ENCODE measurements at regions not wholly inside any gene's neighbourhood (a gene's known extent, or its start where the extent isn't known, plus 50 kb on each side); places are given as distances from the start of the nearest gene placed in this dataset.

- H3K9me3 Mint-ChIP-seq, result no peaks in the 10 kb centered on the region
- peaks cover 37% of the 10 kb centered on the region for H3K4me1 Mint-ChIP-seq
- peaks cover 8% of the 10 kb centered on the region for H3K27me3 Mint-ChIP-seq (ENCODE audit: low read depth)
- H3K4me3 Mint-ChIP-seq, result no peak overlapping the region
- TF ChIP-seq CTCF (conservative IDR thresholded peaks at IDR 0.05), result no peak
- H3K36me3 Mint-ChIP-seq (ENCODE audit: low read depth), result no peaks in the 10 kb centered on the region
- no peak for DNase-seq (ENCODE audit: low read depth, low spot score)
- no peak overlapping the region for H3K27ac Mint-ChIP-seq (ENCODE audit: unreplicated experiment)
These were observed 238.7 kb downstream of the BMP7 start for GRCh38 chr20:57027777-57028176.

GRCh38 chr20:57030611-57031600 is 235.5 kb downstream of the BMP7 start:
- Mint-ChIP-seq H3K4me3 (no peak overlapping the region), H3K9me3 (no peaks in the 10 kb centered on the region), H3K27me3 (ENCODE audit: low read depth) (peaks cover 20% of the 10 kb centered on the region), H3K36me3 (ENCODE audit: low read depth) (no peaks in the 10 kb centered on the region), H3K4me1 (peaks cover 27% of the 10 kb centered on the region), H3K27ac (ENCODE audit: unreplicated experiment) (no peak overlapping the region)
- TF ChIP-seq CTCF (conservative IDR thresholded peaks at IDR 0.05), result peak; percentile 13
- DNase-seq (ENCODE audit: low read depth, low spot score), result no peak

GRCh38 chr20:57031867-57032355 is 234.5 kb downstream of the BMP7 start:
- Mint-ChIP-seq H3K36me3 (ENCODE audit: low read depth) (no peaks in the 10 kb centered on the region), H3K27ac (ENCODE audit: unreplicated experiment) (no peak overlapping the region), H3K4me3 (no peak overlapping the region), H3K9me3 (no peaks in the 10 kb centered on the region), H3K27me3 (ENCODE audit: low read depth) (peaks cover 28% of the 10 kb centered on the region), H3K4me1 (peaks cover 25% of the 10 kb centered on the region)
- no peak for DNase-seq (ENCODE audit: low read depth, low spot score)
- no peak for TF ChIP-seq CTCF (conservative IDR thresholded peaks at IDR 0.05)

- DNase-seq (ENCODE audit: low read depth, low spot score), result no peak
- Mint-ChIP-seq H3K9me3 (no peaks in the 10 kb centered on the region), H3K4me3 (no peak overlapping the region), H3K27ac (ENCODE audit: unreplicated experiment) (no peak overlapping the region), H3K4me1 (peaks cover 19% of the 10 kb centered on the region), H3K27me3 (ENCODE audit: low read depth) (peaks cover 28% of the 10 kb centered on the region), H3K36me3 (ENCODE audit: low read depth) (no peaks in the 10 kb centered on the region)
- no peak for TF ChIP-seq CTCF (conservative IDR thresholded peaks at IDR 0.05)
These were observed 233.6 kb downstream of the BMP7 start for GRCh38 chr20:57032847-57033246.

- no peak overlapping the region for H3K27ac Mint-ChIP-seq (ENCODE audit: unreplicated experiment)
These were observed 232.4 kb downstream of the BMP7 start for GRCh38 chr20:57034001-57034400.

More at GRCh38 chr20:57034001-57034400, 232.4 kb downstream of the BMP7 start:
- Mint-ChIP-seq H3K27me3 (ENCODE audit: low read depth) (peaks cover 28% of the 10 kb centered on the region), H3K9me3 (no peaks in the 10 kb centered on the region), H3K36me3 (ENCODE audit: low read depth) (no peaks in the 10 kb centered on the region), H3K4me1 (peaks cover 17% of the 10 kb centered on the region), H3K4me3 (no peak overlapping the region)
- no peak for TF ChIP-seq CTCF (conservative IDR thresholded peaks at IDR 0.05)
- no peak for DNase-seq (ENCODE audit: low read depth, low spot score)
